OCI-LY1 (cell line): ENCODE measurements at regions not wholly inside any gene's neighbourhood (a gene's known extent, or its start where the extent isn't known, plus 50 kb on each side); places are given as distances from the start of the nearest gene placed in this dataset.

Experiments
- H2AFZ ChIP-seq: fragments of 200-600 bp; sonication (generic), shearing (Covaris generic); 2 replicates; pipeline ENCODE4 v1.6.0; 2014; ENCODE audit warnings: antibody characterized with exemption, mild to moderate bottlenecking, low read length
- H3F3A ChIP-seq: fragments of 200-600 bp; sonication (generic), shearing (Covaris generic); 2 replicates; pipeline ENCODE4 v1.6.0; 2014; ENCODE audit warnings: mild to moderate bottlenecking, antibody characterized with exemption, low read length, moderate library complexity; ENCODE audit not compliant: insufficient read depth
- H3K27ac ChIP-seq: fragments of 200-600 bp; sonication (generic); 2 replicates; pipeline ENCODE4 v1.5.1; 2014; ENCODE audit warnings: low read length, mixed run types, mild to moderate bottlenecking, low read depth; ENCODE audit not compliant: poor library complexity, severe bottlenecking
- H3K27me3 ChIP-seq: fragments of 200-600 bp; sonication (generic); 2 replicates; pipeline ENCODE4 v1.6.0; 2014; ENCODE audit warnings: antibody characterized with exemption, mild to moderate bottlenecking, low read length, moderate library complexity; ENCODE audit not compliant: insufficient read depth
- H3K36me3 ChIP-seq: fragments of 200-600 bp; sonication (generic); 2 replicates; pipeline ENCODE4 v1.6.1; 2014; ENCODE audit warnings: mild to moderate bottlenecking, antibody characterized with exemption, low read length, moderate library complexity, mixed read lengths; ENCODE audit not compliant: insufficient read depth
- H3K4me1 ChIP-seq: fragments of 200-600 bp; sonication (generic); 2 replicates; pipeline ENCODE4 v1.5.1; 2014; ENCODE audit warnings: mild to moderate bottlenecking, low read length, moderate library complexity; ENCODE audit not compliant: insufficient read depth, severe bottlenecking
- H3K4me2 ChIP-seq: fragments of 200-600 bp; sonication (generic), shearing (Covaris generic); 2 replicates; pipeline ENCODE4 v1.6.1; 2014; ENCODE audit warnings: low read length
- H3K4me3 ChIP-seq: fragments of 200-600 bp; sonication (generic); 2 replicates; pipeline ENCODE4 v1.5.1; 2014; ENCODE audit warnings: low read length, low read depth, mild to moderate bottlenecking, mixed read lengths; ENCODE audit not compliant: poor library complexity, severe bottlenecking
- H3K79me2 ChIP-seq: fragments of 200-600 bp; shearing (Covaris generic); 2 replicates; pipeline ENCODE4 v1.6.1; 2016; ENCODE audit warnings: mixed run types, low read length, mixed read lengths; ENCODE audit not compliant: insufficient read depth
- H3K9ac ChIP-seq: fragments of 200-600 bp; sonication (generic), shearing (Covaris generic); 2 replicates; pipeline ENCODE4 v1.6.1; 2014; ENCODE audit warnings: mild to moderate bottlenecking, low read length, mixed read lengths
- H3K9me2 ChIP-seq: fragments of 200-600 bp; sonication (generic), shearing (Covaris generic); 2 replicates; pipeline ENCODE4 v1.6.1; 2014; ENCODE audit warnings: low read depth, mild to moderate bottlenecking, low read length, mixed read lengths
- H3K9me3 ChIP-seq: fragments of 200-600 bp; shearing (Covaris generic); 2 replicates; pipeline ENCODE4 v1.6.1; 2014; ENCODE audit warnings: low read length, mixed read lengths
- H4K20me1 ChIP-seq: fragments of 200-600 bp; sonication (generic), shearing (Covaris generic); 2 replicates; pipeline ENCODE4 v1.6.0; 2016; ENCODE audit warnings: mild to moderate bottlenecking, low read length; ENCODE audit not compliant: insufficient read depth
- EZH2 ChIP-seq: fragments of 200-600 bp; sonication (generic), shearing (Covaris generic); IDR thresholded peaks from 2 replicates; pipeline ENCODE4 v1.8.0; 2017; ENCODE audit warnings: borderline replicate concordance, mixed run types, mild to moderate bottlenecking, antibody characterized with exemption, low read length, moderate library complexity, mixed read lengths
- TF ChIP-seq, protein P1 (sequence below): fragments of 200-600 bp; sonication (generic), shearing (Covaris generic); IDR thresholded peaks from 2 replicates; pipeline ENCODE4 v1.5.1; 2017; ENCODE audit warnings: mild to moderate bottlenecking, antibody characterized with exemption, low read length, moderate library complexity, mixed read lengths

GRCh38 chr1:192436441-192437078 lies 119.8 kb downstream of the RGS21 start:
- TF ChIP-seq EZH2, result no peak
- TF ChIP-seq, protein P1, sequence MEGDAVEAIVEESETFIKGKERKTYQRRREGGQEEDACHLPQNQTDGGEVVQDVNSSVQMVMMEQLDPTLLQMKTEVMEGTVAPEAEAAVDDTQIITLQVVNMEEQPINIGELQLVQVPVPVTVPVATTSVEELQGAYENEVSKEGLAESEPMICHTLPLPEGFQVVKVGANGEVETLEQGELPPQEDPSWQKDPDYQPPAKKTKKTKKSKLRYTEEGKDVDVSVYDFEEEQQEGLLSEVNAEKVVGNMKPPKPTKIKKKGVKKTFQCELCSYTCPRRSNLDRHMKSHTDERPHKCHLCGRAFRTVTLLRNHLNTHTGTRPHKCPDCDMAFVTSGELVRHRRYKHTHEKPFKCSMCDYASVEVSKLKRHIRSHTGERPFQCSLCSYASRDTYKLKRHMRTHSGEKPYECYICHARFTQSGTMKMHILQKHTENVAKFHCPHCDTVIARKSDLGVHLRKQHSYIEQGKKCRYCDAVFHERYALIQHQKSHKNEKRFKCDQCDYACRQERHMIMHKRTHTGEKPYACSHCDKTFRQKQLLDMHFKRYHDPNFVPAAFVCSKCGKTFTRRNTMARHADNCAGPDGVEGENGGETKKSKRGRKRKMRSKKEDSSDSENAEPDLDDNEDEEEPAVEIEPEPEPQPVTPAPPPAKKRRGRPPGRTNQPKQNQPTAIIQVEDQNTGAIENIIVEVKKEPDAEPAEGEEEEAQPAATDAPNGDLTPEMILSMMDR, result no peak
- Histone ChIP-seq H4K20me1 (no peaks in the 10 kb centered on the region), H3K9me2 (no peaks in the 10 kb centered on the region), H3K4me2 (no peak overlapping the region), H3K4me3 (no peak overlapping the region), H3K9me3 (no peaks in the 10 kb centered on the region), H3K36me3 (no peaks in the 10 kb centered on the region), H3K27ac (no peak overlapping the region), H3K79me2 (no peaks in the 10 kb centered on the region), H2AFZ (no peak overlapping the region), H3K27me3 (no peaks in the 10 kb centered on the region), H3F3A (no peaks in the 10 kb centered on the region), H3K9ac (no peak overlapping the region), H3K4me1 (no peaks in the 10 kb centered on the region)

DNA sequence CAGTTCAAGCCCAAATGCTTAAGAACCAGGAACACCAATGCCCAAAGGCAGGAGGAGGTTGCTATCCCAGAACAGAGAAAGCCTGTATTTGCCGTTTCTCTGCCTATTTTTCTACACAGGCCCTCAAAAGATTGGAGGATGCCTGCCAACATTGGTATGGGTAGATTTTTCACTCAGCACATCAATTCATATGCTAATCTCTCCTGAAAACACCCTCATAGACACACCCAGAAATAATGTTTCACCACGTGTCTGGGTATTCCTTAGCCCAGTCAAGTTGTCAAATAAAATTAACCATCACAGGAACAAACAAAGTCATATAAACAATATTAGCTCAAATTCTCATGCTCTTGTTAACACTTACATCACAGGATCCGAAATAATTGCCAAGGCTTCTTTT lies 121.9 kb downstream of the RGS21 start:
- Histone ChIP-seq H3K9me3 (no peaks in the 10 kb centered on the region), H3F3A (no peaks in the 10 kb centered on the region), H4K20me1 (no peaks in the 10 kb centered on the region), H3K9me2 (no peaks in the 10 kb centered on the region), H2AFZ (no peak overlapping the region), H3K9ac (no peak overlapping the region), H3K4me3 (no peak overlapping the region), H3K79me2 (no peaks in the 10 kb centered on the region), H3K4me1 (no peaks in the 10 kb centered on the region), H3K4me2 (no peak overlapping the region), H3K27me3 (no peaks in the 10 kb centered on the region), H3K36me3 (no peaks in the 10 kb centered on the region), H3K27ac (no peak overlapping the region)
- TF ChIP-seq, protein P1, result no peak
- TF ChIP-seq EZH2, result no peak

GRCh38 chr1:192439373-192440025 lies 122.7 kb downstream of the RGS21 start:
- no peaks in the 10 kb centered on the region for H3K9me2 ChIP-seq
- H3K27ac ChIP-seq, result no peak overlapping the region
- H3K4me1 ChIP-seq, result no peaks in the 10 kb centered on the region
- no peaks in the 10 kb centered on the region for H3K27me3 ChIP-seq
- no peaks in the 10 kb centered on the region for H3K36me3 ChIP-seq
- H4K20me1 ChIP-seq, result no peaks in the 10 kb centered on the region
- H3K9me3 ChIP-seq, result no peaks in the 10 kb centered on the region
- no peaks in the 10 kb centered on the region for H3F3A ChIP-seq
- no peaks in the 10 kb centered on the region for H3K79me2 ChIP-seq
- H3K4me3 ChIP-seq, result no peak overlapping the region
- H3K4me2 ChIP-seq, result no peak overlapping the region
- TF ChIP-seq EZH2, result no peak
- TF ChIP-seq, protein P1, result no peak
- H2AFZ ChIP-seq, result no peak overlapping the region
- no peak overlapping the region for H3K9ac ChIP-seq
